Tibial nerve (tissue), 4 donors: ENCODE measurements at regions not wholly inside any gene's neighbourhood (a gene's known extent, or its start where the extent isn't known, plus 50 kb on each side); places are given as distances from the start of the nearest gene placed in this dataset.

Experiments used
- DNase-seq, 2 donors: peaks; one replicate each; pipeline ENCODE4 v3.0.0-alpha.2; 2019; ENCODE audit warnings: low spot score in 2 of 2
- H3K27ac ChIP-seq, 4 donors: fragments of 200-600 bp; sonication (generic) in 3 of 4; one replicate each; pipeline ENCODE4 v1.5.1; 2017 to 2019; ENCODE audit warnings: mild to moderate bottlenecking in 1 of 4
- H3K27me3 ChIP-seq, 2 donors: fragments of 200-600 bp; sonication (generic) in 1 of 2; one replicate each; pipeline versions ENCODE4 v1.5.1 to v1.6.0; 2017 to 2019
- H3K36me3 ChIP-seq, 3 donors: fragments of 200-600 bp; sonication (generic); one replicate each; pipeline ENCODE4 v1.5.1; 2018 to 2019
- H3K4me1 ChIP-seq, 4 donors: fragments of 200-600 bp; sonication (generic) in 3 of 4; one replicate each; pipeline ENCODE4 v1.5.1; 2017 to 2019
- H3K4me3 ChIP-seq, 4 donors: fragments of 200-600 bp; sonication (generic) in 3 of 4; one replicate each; pipeline ENCODE4 v1.5.1; 2017 to 2019; ENCODE audit warnings: mild to moderate bottlenecking in 1 of 4, moderate library complexity in 1 of 4
- H3K9me3 ChIP-seq, 4 donors: fragments of 200-600 bp; sonication (generic) in 3 of 4; one replicate each; pipeline ENCODE4 v1.5.1; 2017 to 2019
- CTCF ChIP-seq, 5 experiments: fragments of 200-600 bp in 3 of 5; fragments of 450-650 bp in 2 of 5; sonication (generic) in 3 of 5; IDR thresholded peaks; one replicate each; pipeline ENCODE4 v1.5.1; 2016 to 2019; ENCODE audit warnings: antibody characterized with exemption in 5 of 5, mild to moderate bottlenecking in 3 of 5, moderate library complexity in 2 of 5
- EP300 ChIP-seq, 2 donors: sonication (generic); formaldehyde crosslinking; IDR thresholded peaks; one replicate each; pipeline ENCODE4 v1.6.1; 2017; ENCODE audit warnings: antibody characterized with exemption in 2 of 2, mild to moderate bottlenecking in 1 of 2
- POLR2A ChIP-seq, 2 donors: fragments of 450-650 bp; IDR thresholded peaks; one replicate each; pipeline ENCODE4 v1.6.1; 2017; ENCODE audit warnings: antibody characterized with exemption in 2 of 2, mild to moderate bottlenecking in 2 of 2, moderate library complexity in 2 of 2
- WGBS, 2 donors: methylation state at CpG; one replicate each; pipeline ENCODE4 v1.1.5; 2018; 5-methylcytosine and 5-hydroxymethylcytosine counted together

GRCh38 chr3:99330281-99330680, 308.1 kb upstream of the COL8A1 start:
- Histone ChIP-seq H3K27me3 (no peaks in the 10 kb centered on the region), H3K27ac (no peak overlapping the region), H3K36me3 (no peaks in the 10 kb centered on the region), H3K4me3 (no peak overlapping the region), H3K9me3 (no peaks in the 10 kb centered on the region), H3K4me1 (no peaks in the 10 kb centered on the region)
- no peak for TF ChIP-seq POLR2A (IDR thresholded peaks at IDR 0.05)
- no peak for TF ChIP-seq CTCF (IDR thresholded peaks at IDR 0.05)
- TF ChIP-seq EP300 (IDR thresholded peaks at IDR 0.05), result no peak
- 25 to 30% methylated on average over 2 of the region's 2 CpGs for WGBS, 2 donors
- DNase-seq, result no peak

GRCh38 chr3:99325402-99325801, 313.0 kb upstream of the COL8A1 start:
- no peak overlapping the region for H3K27ac ChIP-seq
- H3K4me3 ChIP-seq, result no peak overlapping the region
- WGBS, 2 donors, result 56 to 69% methylated on average over 4 of the region's 4 CpGs
- H3K4me1 ChIP-seq, result no peaks in the 10 kb centered on the region
- no peak for DNase-seq
- no peaks in the 10 kb centered on the region for H3K36me3 ChIP-seq
- no peaks in the 10 kb centered on the region for H3K9me3 ChIP-seq
- H3K27me3 ChIP-seq, result no peaks in the 10 kb centered on the region
- no peak for TF ChIP-seq EP300 (IDR thresholded peaks at IDR 0.05)

GRCh38 chr3:99324636-99325203, 313.7 kb upstream of the COL8A1 start:
- DNase-seq, result no peak
- H3K4me3 ChIP-seq, result no peak overlapping the region
- no peaks in the 10 kb centered on the region for H3K36me3 ChIP-seq
- 33 to 42% methylated on average over 3 of the region's 3 CpGs for WGBS, 2 donors
- no peak overlapping the region for H3K27ac ChIP-seq
- no peaks in the 10 kb centered on the region for H3K27me3 ChIP-seq
- H3K4me1 ChIP-seq, result no peaks in the 10 kb centered on the region
- TF ChIP-seq CTCF (IDR thresholded peaks at IDR 0.05) (no peak), POLR2A (IDR thresholded peaks at IDR 0.05) (no peak), EP300 (IDR thresholded peaks at IDR 0.05) (no peak)
- H3K9me3 ChIP-seq, result no peaks in the 10 kb centered on the region

- Histone ChIP-seq H3K9me3 (no peaks in the 10 kb centered on the region), H3K27ac (no peak overlapping the region), H3K36me3 (no peaks in the 10 kb centered on the region), H3K4me1 (no peaks in the 10 kb centered on the region), H3K4me3 (no peak overlapping the region), H3K27me3 (no peaks in the 10 kb centered on the region)
- no peak for DNase-seq
- no peak for TF ChIP-seq EP300 (IDR thresholded peaks at IDR 0.05)
- WGBS, 2 donors, result 95 to 100% methylated on average over 1 of the region's 1 CpG
These were observed 314.5 kb upstream of the COL8A1 start for GRCh38 chr3:99323940-99324339.

GRCh38 chr3:99322551-99322950, 315.8 kb upstream of the COL8A1 start:
- Histone ChIP-seq H3K27ac (no peak overlapping the region), H3K36me3 (no peaks in the 10 kb centered on the region), H3K4me1 (no peaks in the 10 kb centered on the region), H3K9me3 (no peaks in the 10 kb centered on the region), H3K4me3 (no peak overlapping the region), H3K27me3 (no peaks in the 10 kb centered on the region)
- DNase-seq, result no peak
- TF ChIP-seq CTCF (IDR thresholded peaks at IDR 0.05) (no peak), EP300 (IDR thresholded peaks at IDR 0.05) (no peak), POLR2A (IDR thresholded peaks at IDR 0.05) (no peak)

GRCh38 chr3:99321261-99321660, 317.1 kb upstream of the COL8A1 start:
- H3K36me3 ChIP-seq, result no peaks in the 10 kb centered on the region
- H3K27me3 ChIP-seq, result no peaks in the 10 kb centered on the region
- DNase-seq, result no peak
- no peaks in the 10 kb centered on the region for H3K4me1 ChIP-seq
- no peak overlapping the region for H3K4me3 ChIP-seq
- TF ChIP-seq CTCF (IDR thresholded peaks at IDR 0.05) (no peak), EP300 (IDR thresholded peaks at IDR 0.05) (no peak), POLR2A (IDR thresholded peaks at IDR 0.05) (no peak)
- WGBS, 2 donors, result 56 to 78% methylated on average over 1 of the region's 1 CpG
- no peaks in the 10 kb centered on the region for H3K9me3 ChIP-seq
- H3K27ac ChIP-seq, result no peak overlapping the region
